ENCODE measurements at regions not wholly inside any gene's neighbourhood (a gene's known extent, or its start where the extent isn't known, plus 50 kb on each side); places are given as distances from the start of the nearest gene placed in this dataset.

- TF ChIP-seq POLR2A (IDR thresholded peaks at IDR 0.05): no peak
- TF ChIP-seq, protein P1, sequence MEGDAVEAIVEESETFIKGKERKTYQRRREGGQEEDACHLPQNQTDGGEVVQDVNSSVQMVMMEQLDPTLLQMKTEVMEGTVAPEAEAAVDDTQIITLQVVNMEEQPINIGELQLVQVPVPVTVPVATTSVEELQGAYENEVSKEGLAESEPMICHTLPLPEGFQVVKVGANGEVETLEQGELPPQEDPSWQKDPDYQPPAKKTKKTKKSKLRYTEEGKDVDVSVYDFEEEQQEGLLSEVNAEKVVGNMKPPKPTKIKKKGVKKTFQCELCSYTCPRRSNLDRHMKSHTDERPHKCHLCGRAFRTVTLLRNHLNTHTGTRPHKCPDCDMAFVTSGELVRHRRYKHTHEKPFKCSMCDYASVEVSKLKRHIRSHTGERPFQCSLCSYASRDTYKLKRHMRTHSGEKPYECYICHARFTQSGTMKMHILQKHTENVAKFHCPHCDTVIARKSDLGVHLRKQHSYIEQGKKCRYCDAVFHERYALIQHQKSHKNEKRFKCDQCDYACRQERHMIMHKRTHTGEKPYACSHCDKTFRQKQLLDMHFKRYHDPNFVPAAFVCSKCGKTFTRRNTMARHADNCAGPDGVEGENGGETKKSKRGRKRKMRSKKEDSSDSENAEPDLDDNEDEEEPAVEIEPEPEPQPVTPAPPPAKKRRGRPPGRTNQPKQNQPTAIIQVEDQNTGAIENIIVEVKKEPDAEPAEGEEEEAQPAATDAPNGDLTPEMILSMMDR (IDR thresholded peaks at IDR 0.05): no peak
- no peaks in the 10 kb centered on the region for H3K9me3 ChIP-seq
- no peaks in the 10 kb centered on the region for H3K4me1 ChIP-seq
- no peak overlapping the region for H3K4me3 ChIP-seq
- DNase-seq: no peak
- H3K27ac ChIP-seq: no peak overlapping the region
- H3K27me3 ChIP-seq: no peaks in the 10 kb centered on the region
- intact Hi-C loops (cut with DNase I; ENCODE audit: low total_unique reads): no loop called here
- H3K36me3 ChIP-seq: no peaks in the 10 kb centered on the region
Measured at GRCh38 chr10:81280497-81281479, 594.2 kb upstream of the NRG3 start.

- no peak for DNase-seq
- no peak overlapping the region for H3K4me3 ChIP-seq
- H3K27me3 ChIP-seq: no peaks in the 10 kb centered on the region
- H3K27ac ChIP-seq: no peak overlapping the region
- no peaks in the 10 kb centered on the region for H3K4me1 ChIP-seq
- no peaks in the 10 kb centered on the region for H3K36me3 ChIP-seq
- intact Hi-C loops (cut with DNase I; ENCODE audit: low total_unique reads): no loop called here
- TF ChIP-seq, protein P1 (IDR thresholded peaks at IDR 0.05): no peak
- no peak for TF ChIP-seq POLR2A (IDR thresholded peaks at IDR 0.05)
- H3K9me3 ChIP-seq: no peaks in the 10 kb centered on the region
Measured at GRCh38 chr10:81288544-81288943, 586.5 kb upstream of the NRG3 start.

DNA sequence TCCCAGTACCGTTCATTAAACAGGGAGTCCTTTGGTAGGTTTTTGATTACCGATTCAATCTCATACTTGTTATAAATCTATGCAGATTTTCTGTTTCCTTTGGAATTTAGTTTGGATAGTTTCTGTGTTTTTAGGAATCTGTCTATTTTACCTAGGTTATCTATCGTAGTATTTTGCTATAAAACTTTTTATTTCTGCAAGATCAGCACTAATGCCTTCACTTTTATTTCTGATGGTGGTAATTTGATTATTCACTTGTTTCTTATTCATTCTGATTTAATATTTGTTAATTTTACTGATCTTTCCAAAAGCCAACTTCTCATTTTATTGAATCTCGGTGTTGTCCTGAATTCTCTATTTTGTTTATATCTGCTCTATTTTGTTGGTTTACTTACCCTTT is 577.7 kb upstream of the NRG3 start:
- Histone ChIP-seq H3K27ac (no peak overlapping the region), H3K27me3 (no peaks in the 10 kb centered on the region), H3K4me3 (no peak overlapping the region), H3K36me3 (no peaks in the 10 kb centered on the region), H3K9me3 (no peaks in the 10 kb centered on the region), H3K4me1 (no peaks in the 10 kb centered on the region)
- no peak for DNase-seq
- intact Hi-C loops (cut with DNase I; ENCODE audit: low total_unique reads): no loop called here
- TF ChIP-seq, protein P1 (IDR thresholded peaks at IDR 0.05): no peak
- no peak for TF ChIP-seq POLR2A (IDR thresholded peaks at IDR 0.05)

- Histone ChIP-seq H3K27ac (no peak overlapping the region), H3K4me3 (no peak overlapping the region), H3K36me3 (no peaks in the 10 kb centered on the region), H3K4me1 (no peaks in the 10 kb centered on the region), H3K9me3 (no peaks in the 10 kb centered on the region), H3K27me3 (no peaks in the 10 kb centered on the region)
- intact Hi-C loops (cut with DNase I; ENCODE audit: low total_unique reads): no loop called here
- no peak for DNase-seq
- no peak for TF ChIP-seq POLR2A (IDR thresholded peaks at IDR 0.05)
- TF ChIP-seq, protein P1 (IDR thresholded peaks at IDR 0.05): no peak
Measured at GRCh38 chr10:81303656-81304055, 571.3 kb upstream of the NRG3 start.

DNA sequence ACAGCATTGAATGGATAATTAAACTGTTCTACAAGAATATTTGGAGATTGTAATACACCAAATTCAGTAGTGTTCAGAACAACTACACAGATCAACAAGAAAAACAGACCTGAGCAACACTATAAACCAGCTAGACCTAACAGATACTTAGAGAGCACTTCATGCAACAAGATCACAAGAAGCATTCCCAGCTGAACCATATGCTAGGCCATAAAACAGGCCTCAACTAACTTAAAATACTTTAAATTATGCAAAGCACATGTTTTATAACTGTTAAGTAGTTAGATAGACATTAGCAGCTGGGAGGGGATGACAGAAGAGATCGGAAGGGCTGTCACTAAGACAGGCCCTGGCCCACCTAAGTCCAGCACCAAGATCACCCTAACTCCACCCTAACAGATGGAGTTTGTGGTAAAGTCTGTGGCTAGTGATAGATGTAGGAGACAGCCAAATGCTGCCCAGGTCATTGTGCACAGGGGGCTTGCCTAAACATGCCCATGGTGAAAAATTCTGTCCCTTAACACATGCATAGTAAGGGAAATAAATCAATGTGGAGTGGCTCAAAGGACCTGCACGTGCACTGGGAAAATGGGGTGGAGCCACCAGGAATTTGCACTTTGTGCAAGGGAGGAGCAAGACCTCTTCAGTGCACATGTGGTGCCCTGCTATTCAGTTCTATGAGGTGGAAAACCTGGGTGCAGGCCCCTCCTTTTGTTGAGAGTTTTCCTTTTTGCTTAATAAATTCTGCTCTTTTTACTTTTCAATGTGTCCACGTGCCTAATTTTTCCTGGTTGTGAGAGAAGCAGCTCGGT is 567.8 kb upstream of the NRG3 start:
- DNase-seq: no peak
- Histone ChIP-seq H3K27me3 (no peaks in the 10 kb centered on the region), H3K4me1 (no peaks in the 10 kb centered on the region), H3K4me3 (no peak overlapping the region), H3K9me3 (no peaks in the 10 kb centered on the region), H3K36me3 (no peaks in the 10 kb centered on the region), H3K27ac (no peak overlapping the region)
- TF ChIP-seq, protein P1 (IDR thresholded peaks at IDR 0.05): no peak
- TF ChIP-seq POLR2A (IDR thresholded peaks at IDR 0.05): no peak
- intact Hi-C loops (cut with DNase I; ENCODE audit: low total_unique reads): no loop called here

Measured in uterus (tissue), 3 donors.